ENCODE measurements at regions not wholly inside any gene's neighbourhood (a gene's known extent, or its start where the extent isn't known, plus 50 kb on each side); places are given as distances from the start of the nearest gene placed in this dataset.

DNA sequence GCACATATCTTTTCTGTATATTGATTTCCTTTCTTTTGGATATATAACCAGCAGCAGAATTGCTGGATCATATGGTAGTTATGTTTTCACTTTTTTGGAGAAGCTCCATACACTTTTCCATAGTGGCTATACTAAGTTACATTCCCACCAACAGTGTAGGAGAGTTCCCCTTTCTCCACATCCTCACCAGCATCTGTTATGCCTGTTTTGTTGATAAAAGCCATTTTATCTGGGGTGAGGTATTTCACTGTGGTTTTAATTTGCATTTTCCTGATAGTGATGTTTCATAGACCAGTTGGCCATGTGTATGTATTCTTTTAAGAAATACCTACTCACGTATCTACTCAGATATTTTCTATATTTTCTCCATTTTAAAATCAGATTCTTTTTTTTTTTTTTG lies 419.3 kb upstream of the FAT3 start:
- H3K27me3 Mint-ChIP-seq (ENCODE audit: insufficient read depth, unreplicated experiment), result no peaks in the 10 kb centered on the region
- BruUV-seq (replicated peaks), result no TSS peak
- H3K4me1 ChIP-seq, result peaks cover 27% of the 10 kb centered on the region
- DNase-seq, result no peak
- no peak overlapping the region for H3K4me3 Mint-ChIP-seq (ENCODE audit: unreplicated experiment)
- no peaks in the 10 kb centered on the region for H3K36me3 Mint-ChIP-seq (ENCODE audit: insufficient read depth, unreplicated experiment)
- POLR2A ChIA-PET, result no interaction called here
- no peaks in the 10 kb centered on the region for H3K9me3 ChIP-seq
- peaks cover 11% of the 10 kb centered on the region for H3K9me3 Mint-ChIP-seq (ENCODE audit: unreplicated experiment)
- TF ChIP-seq, protein P1, sequence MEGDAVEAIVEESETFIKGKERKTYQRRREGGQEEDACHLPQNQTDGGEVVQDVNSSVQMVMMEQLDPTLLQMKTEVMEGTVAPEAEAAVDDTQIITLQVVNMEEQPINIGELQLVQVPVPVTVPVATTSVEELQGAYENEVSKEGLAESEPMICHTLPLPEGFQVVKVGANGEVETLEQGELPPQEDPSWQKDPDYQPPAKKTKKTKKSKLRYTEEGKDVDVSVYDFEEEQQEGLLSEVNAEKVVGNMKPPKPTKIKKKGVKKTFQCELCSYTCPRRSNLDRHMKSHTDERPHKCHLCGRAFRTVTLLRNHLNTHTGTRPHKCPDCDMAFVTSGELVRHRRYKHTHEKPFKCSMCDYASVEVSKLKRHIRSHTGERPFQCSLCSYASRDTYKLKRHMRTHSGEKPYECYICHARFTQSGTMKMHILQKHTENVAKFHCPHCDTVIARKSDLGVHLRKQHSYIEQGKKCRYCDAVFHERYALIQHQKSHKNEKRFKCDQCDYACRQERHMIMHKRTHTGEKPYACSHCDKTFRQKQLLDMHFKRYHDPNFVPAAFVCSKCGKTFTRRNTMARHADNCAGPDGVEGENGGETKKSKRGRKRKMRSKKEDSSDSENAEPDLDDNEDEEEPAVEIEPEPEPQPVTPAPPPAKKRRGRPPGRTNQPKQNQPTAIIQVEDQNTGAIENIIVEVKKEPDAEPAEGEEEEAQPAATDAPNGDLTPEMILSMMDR (IDR thresholded peaks at IDR 0.05; ENCODE audit: insufficient read depth in 1 of 2, low read depth in 1 of 2, low read length in 1 of 2, severe bottlenecking in 1 of 2, unreplicated experiment in 1 of 2), result no peak
- no peak overlapping the region for H3K27ac Mint-ChIP-seq (ENCODE audit: unreplicated experiment)
- no peak overlapping the region for H3K4me3 ChIP-seq (ENCODE audit: low read depth, low read length)
- intact Hi-C loops (cut with micrococcal nuclease; ENCODE audit: unreplicated experiment), result no loop called here
- peaks cover 22% of the 10 kb centered on the region for H3K4me1 Mint-ChIP-seq (ENCODE audit: low read depth, unreplicated experiment)
- no peaks in the 10 kb centered on the region for H3K36me3 ChIP-seq (ENCODE audit: control insufficient read depth, insufficient read depth, low read length)
- CTCF ChIA-PET, result no interaction called here
- H3K27me3 ChIP-seq (replicated peaks; ENCODE audit: control insufficient read depth, insufficient read depth, low read length), result no peaks in the 10 kb centered on the region

DNA sequence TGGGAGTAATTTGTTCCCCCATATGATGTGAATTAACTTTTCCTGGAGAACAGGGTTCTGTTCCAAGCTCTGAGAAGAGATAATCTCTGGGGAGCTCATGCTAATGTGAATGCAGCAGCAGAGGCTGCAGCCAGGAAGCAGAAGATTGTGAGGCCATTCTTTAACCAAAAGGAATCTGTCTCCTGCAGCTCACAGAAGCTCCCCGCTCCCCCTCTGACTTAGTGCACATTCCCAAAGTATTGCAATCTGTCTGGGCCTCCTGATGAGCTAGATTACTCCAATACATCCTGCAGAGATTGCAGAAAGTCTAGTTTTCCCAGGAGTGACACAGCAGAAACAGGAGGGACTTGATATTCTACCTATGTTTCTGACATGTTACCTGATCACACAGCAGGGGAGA lies 420.6 kb upstream of the FAT3 start:
- POLR2A ChIA-PET, result no interaction called here
- peaks cover 11% of the 10 kb centered on the region for H3K9me3 Mint-ChIP-seq (ENCODE audit: unreplicated experiment)
- Histone ChIP-seq H3K4me3 (ENCODE audit: low read depth, low read length) (no peak overlapping the region), H3K36me3 (ENCODE audit: control insufficient read depth, insufficient read depth, low read length) (no peaks in the 10 kb centered on the region), H3K9me3 (no peaks in the 10 kb centered on the region), H3K4me1 (peaks cover 27% of the 10 kb centered on the region), H3K27me3 (replicated peaks; ENCODE audit: control insufficient read depth, insufficient read depth, low read length) (no peaks in the 10 kb centered on the region)
- CTCF ChIA-PET, result no interaction called here
- no peak overlapping the region for H3K27ac Mint-ChIP-seq (ENCODE audit: unreplicated experiment)
- H3K4me3 Mint-ChIP-seq (ENCODE audit: unreplicated experiment), result no peak overlapping the region
- H3K4me1 Mint-ChIP-seq (ENCODE audit: low read depth, unreplicated experiment), result peaks cover 22% of the 10 kb centered on the region
- peak in 1 of 2 experiments; percentile 21 for DNase-seq
- BruUV-seq (replicated peaks), result no TSS peak
- H3K36me3 Mint-ChIP-seq (ENCODE audit: insufficient read depth, unreplicated experiment), result no peaks in the 10 kb centered on the region
- TF ChIP-seq, protein P1 (IDR thresholded peaks at IDR 0.05; ENCODE audit: insufficient read depth in 1 of 2, low read depth in 1 of 2, low read length in 1 of 2, severe bottlenecking in 1 of 2, unreplicated experiment in 1 of 2), result no peak
- H3K27me3 Mint-ChIP-seq (ENCODE audit: insufficient read depth, unreplicated experiment), result no peaks in the 10 kb centered on the region
- intact Hi-C loops (cut with micrococcal nuclease; ENCODE audit: unreplicated experiment), result no loop called here

DNA sequence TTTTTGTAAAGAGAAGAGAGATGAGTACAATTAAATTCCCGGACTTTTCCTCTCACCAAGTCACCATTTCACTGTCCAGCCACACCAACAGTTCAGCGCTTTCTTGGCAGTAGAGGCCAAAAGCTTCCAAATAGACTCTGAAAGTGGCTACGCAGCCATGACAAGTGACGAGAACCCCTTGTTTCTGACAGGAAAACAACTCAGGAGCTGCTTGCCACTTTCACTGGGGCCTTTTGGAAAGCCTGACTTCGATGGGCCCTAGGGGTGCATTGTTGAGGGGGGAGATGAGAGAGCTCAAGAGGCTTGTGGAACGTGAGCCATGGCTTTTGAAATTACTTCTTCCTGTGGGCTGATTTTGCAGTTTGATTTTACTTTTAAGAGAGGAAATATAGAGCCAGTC lies 422.1 kb upstream of the FAT3 start:
- no TSS peak for BruUV-seq (replicated peaks)

More for the DNA sequence above, 422.1 kb upstream of the FAT3 start:
- Histone ChIP-seq H3K36me3 (ENCODE audit: control insufficient read depth, insufficient read depth, low read length) (no peaks in the 10 kb centered on the region), H3K27me3 (replicated peaks; ENCODE audit: control insufficient read depth, insufficient read depth, low read length) (no peaks in the 10 kb centered on the region), H3K9me3 (no peaks in the 10 kb centered on the region), H3K4me1 (peaks cover 27% of the 10 kb centered on the region), H3K4me3 (ENCODE audit: low read depth, low read length) (no peak overlapping the region)
- POLR2A ChIA-PET, result no interaction called here
- Mint-ChIP-seq H3K4me3 (ENCODE audit: unreplicated experiment) (no peak overlapping the region), H3K36me3 (ENCODE audit: insufficient read depth, unreplicated experiment) (no peaks in the 10 kb centered on the region), H3K9me3 (ENCODE audit: unreplicated experiment) (no peaks in the 10 kb centered on the region), H3K4me1 (ENCODE audit: low read depth, unreplicated experiment) (peaks cover 22% of the 10 kb centered on the region), H3K27me3 (ENCODE audit: insufficient read depth, unreplicated experiment) (no peaks in the 10 kb centered on the region), H3K27ac (ENCODE audit: unreplicated experiment) (no peak overlapping the region)
- TF ChIP-seq, protein P1 (IDR thresholded peaks at IDR 0.05; ENCODE audit: insufficient read depth in 1 of 2, low read depth in 1 of 2, low read length in 1 of 2, severe bottlenecking in 1 of 2, unreplicated experiment in 1 of 2), result no peak
- no peak for DNase-seq
- intact Hi-C loops (cut with micrococcal nuclease; ENCODE audit: unreplicated experiment), result loop anchor here (2.0 kb wide), 1 partner anchor 30 kb away; no protein-coding TSS in a partner anchor
- CTCF ChIA-PET, result interaction anchor here (0.6 kb wide), 1 partner anchor 52 kb away, joined by 11 read pairs; no protein-coding TSS in a partner anchor

All from Caco-2 (cell line).